HG03039 (cell line): ENCODE measurements at regions not wholly inside any gene's neighbourhood (a gene's known extent, or its start where the extent isn't known, plus 50 kb on each side); places are given as distances from the start of the nearest gene placed in this dataset.
"Not testable (repeated sequence)": the region's sequence is repeated elsewhere in the genome, so short reads cannot be mapped to it uniquely, and the experiment has no call there.

Experiments used
- ATAC-seq: cut with Tn5 transposase; IDR thresholded peaks from one replicate; pipeline ENCODE4 v1.9.1; 2021; ENCODE audit warnings: mild to moderate bottlenecking, moderate library complexity; ENCODE audit not compliant: unreplicated experiment

DNA sequence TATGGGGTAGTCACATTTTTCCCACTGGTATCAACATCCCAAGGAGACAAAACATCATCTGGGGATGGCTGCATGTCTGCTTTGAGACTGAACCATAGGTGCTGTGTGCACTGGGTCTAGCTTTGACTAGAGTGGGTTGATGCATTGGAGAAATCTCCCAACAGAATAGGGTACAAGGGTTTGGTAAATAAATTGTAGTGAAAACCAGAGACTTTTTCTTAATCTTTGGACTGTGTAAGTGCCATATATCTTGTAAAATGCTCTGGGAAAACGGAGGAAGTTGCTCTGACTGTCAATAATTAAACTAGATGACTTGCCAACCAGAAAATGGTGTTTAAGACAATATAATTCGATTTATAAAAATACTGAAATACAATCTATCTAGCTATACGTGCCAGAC, 1064.0 kb upstream of the SLIT2 start:
- no peak for ATAC-seq

DNA sequence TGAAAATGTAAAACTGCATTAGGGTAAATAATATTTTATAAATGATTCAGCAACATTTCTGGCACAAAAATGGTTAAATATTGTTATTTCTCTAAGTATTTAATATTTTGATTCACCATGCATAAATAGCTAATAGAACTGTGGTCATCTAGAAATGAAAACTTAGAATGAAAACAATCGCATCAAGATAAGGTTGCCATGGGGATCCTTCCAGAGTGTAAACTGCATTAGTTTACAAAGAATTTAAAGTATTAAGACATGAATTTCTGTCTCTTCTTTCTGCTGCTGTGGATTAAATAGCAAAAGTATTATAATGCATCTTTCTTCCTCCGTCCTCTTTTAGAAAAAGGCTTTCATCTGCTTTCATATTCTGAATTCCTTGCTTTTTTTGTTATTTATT, 1064.6 kb upstream of the SLIT2 start:
- ATAC-seq, result no peak

DNA sequence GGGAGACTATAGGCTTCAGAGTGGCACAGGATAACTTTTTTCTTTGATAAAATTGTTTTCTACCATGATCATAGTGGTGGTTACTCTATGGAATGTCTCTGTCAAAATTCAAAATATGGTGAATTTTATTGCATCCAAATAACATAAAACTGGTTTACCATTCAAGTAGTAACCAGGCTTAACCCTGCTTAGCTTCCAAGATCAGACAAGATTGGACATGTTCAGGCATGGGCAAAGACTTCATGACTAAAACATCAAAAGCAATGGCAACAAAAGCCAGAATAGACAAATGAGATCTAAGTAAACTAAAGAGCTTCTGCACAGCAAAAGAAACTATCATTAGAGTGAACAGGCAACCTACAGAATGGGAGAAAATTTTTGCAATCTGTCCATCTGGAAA, 1070.1 kb upstream of the SLIT2 start:
- ATAC-seq, result not testable (repeated sequence)

DNA sequence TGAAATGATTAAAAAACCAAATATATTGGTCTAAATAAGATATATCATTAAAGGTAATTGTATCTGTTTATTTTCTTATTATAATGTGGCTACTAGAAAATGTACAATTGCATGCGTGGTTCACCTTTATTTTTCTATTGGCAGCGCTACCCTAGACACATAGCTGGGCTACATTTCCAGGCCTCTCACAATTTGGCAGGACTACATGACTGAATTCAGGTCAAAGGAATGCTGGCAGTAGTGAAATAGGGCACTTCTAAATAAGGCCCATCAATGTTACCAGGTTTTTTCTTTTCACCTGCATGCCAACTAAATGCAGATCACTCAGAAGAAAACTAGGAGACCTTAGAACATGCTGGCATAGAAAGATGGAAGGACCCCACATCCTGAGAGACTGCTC, 1072.9 kb upstream of the SLIT2 start:
- no peak for ATAC-seq

DNA sequence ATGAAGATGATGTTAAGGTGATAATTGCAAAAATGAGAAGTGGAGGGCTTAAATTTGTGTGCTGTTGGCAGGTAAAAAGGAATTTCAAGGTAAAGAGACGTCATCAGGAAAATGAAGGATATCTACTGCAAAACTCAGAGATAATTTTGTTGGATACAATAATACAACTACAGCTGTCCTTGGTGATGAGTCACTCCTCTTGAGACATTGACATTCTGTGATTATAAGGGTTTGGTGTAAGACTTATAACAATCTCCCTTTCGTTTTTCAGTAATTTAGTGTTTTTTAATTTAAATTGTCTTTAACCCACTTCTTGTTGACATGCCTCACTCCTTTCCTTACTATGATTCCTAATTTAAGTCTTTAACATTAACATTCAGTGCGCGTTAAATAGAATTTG, 1074.1 kb upstream of the SLIT2 start:
- no peak for ATAC-seq

DNA sequence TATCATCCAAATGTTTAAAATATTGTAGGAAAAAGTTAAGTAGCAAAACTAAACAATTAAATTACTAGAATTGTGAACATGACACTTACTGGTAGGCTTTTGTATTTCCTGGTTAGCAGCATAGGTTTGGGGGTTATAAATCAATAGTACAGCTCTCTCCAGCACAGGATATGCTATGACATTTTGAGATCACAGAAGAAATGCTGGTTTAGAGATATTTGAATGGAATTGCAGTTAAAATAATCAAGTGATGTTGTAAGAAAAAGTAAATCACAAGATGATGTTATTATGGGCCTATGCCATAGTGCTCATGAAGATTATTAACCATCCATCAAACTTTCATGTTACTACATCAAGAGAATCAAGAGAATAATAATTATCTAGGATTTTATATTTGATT, 1079.9 kb upstream of the SLIT2 start:
- no peak for ATAC-seq

DNA sequence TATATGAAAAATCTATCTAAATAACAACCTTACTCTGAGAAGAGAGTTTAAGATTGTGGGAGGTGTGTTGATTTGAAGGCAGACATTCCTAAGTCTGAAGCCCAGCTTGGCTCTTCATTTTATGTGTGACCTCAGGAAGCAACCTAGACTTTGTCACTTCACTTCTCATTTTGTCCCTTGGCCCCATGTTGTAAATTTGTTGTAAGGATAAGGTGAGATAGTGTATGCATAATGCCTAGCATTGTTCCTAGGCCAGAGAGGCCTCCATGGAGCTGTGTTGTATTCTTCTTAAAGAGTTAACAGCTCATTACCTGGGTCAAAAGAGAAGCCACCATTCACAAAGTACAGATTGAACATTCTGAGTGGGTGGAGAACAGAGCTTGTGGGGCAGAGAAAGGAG, 1084.4 kb upstream of the SLIT2 start:
- ATAC-seq, result no peak

DNA sequence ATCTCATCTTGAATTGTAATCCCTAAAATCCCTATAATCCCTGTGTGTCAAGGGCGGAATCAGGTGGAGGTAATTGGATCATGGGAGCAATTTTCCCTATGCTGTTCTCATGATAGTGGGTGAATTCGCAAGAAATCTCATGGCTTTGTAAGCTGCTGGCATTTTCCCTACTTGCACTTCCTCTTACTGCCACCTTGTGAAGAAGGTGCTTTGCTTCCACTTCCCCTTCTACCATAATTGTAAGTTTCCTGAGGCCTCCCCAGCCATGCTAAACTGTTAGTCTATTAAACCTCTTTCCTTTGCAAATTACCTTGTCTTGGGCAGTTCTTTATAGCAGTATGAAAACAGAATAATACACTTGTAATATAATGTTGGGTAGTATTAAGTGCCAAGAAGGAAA, 1087.4 kb upstream of the SLIT2 start:
- no peak for ATAC-seq

DNA sequence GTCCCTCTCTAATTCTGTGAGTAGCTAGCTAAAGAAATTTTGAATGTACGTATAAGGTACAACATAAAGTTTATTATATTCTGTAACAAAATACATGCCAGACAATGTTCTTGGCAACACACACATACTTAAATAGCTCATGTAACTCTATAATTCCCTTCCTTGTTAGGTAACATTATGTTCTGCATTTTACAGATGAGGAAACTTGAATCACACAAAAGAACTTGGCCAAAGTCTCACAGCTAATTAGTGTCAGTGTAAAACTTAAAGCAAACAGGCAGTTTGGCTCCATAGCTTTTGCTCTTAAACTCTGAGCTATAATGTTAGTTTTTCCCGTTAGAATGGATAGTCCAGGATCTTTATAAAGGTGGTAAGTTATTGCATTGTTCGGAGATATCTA, 1091.8 kb upstream of the SLIT2 start:
- no peak for ATAC-seq

DNA sequence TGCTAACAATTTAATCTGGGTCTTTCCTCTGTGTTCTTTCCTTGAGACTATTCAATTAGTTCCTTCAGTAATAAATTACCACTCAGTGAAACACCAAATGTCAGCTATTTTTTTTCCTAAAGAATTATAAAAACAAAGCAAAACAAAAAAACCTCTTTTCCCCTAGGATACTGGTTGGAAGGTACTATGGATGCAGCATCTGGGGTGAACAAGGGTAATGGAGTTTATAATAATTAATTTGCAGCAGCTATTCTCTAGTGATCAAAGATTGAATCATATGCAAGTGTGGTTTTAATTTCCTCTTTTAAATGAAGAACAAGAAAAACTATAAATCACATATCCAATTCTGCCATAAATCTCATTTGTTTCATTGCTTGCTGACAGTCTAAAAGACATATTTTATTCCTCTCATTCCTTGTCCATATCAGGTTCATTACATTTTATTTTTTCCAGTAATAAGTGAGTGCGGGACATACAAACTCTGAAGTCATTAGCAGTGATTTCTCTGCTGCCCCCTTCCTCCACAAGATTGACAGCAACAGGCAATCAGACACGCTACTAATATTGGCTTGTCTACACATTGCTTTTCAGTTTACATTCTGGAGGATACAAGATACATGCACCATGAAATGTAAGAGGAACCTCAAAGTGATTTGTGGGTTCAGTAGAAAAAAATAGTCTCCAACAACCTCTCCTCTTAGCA, 1093.4 kb upstream of the SLIT2 start:
- ATAC-seq, result no peak

DNA sequence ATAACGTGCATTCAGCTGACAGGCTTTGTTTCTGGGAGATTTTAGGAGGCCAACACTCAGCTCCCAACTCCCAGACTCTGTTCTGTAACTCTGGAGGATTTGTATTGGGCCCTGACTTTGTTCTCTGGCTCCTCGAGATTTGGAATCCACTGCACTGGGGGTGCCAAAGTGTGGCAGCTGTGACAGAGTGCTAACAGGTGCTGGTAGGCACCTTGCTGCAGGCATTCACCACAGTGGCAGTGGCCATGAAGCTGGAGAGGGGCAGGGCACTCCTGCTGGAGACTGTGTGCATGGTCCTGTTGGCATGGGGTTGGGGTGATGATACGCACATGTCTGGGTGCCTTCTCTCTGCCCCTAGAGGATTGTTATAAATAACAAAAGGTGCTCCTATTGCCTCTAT, 1094.9 kb upstream of the SLIT2 start:
- no peak for ATAC-seq

DNA sequence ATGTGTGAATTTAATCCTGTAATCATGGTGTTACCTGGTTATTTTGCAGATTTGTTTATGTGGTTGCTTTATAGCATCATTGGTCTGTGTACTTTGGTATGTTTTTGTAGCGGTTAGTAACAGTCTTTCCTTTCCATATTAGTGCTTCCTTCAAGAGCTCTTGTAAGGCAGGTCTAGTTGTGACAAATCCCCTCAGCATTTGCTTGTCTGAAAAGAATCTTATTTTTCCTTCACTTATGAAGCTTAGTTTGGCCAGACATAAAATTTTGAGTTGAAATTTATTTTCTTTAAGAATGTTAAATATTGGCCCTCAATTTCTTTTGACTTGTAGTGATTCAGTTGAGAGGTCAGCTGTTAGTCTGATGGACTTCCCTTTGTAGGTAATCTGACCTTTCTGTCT, 1096.1 kb upstream of the SLIT2 start:
- no peak for ATAC-seq

DNA sequence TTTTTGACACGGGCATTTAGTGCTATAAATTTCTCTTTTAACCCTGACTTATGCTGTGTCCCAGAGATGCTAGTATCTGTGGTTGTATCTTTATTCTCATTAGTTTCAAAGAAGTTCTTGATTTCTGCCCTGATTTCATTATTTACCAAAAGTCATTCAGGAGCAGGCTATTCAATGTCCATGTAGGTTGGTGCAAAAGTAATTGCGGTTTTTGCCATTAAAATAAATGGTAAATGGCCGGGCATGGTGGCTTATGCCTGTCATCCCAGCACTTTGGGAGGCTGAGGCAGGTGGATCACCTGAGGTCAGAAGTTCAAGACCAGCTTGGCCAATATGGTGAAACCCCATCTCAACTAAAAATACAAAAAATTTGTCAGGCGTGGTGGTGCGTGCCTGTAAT, 1097.4 kb upstream of the SLIT2 start:
- not testable (repeated sequence) for ATAC-seq

DNA sequence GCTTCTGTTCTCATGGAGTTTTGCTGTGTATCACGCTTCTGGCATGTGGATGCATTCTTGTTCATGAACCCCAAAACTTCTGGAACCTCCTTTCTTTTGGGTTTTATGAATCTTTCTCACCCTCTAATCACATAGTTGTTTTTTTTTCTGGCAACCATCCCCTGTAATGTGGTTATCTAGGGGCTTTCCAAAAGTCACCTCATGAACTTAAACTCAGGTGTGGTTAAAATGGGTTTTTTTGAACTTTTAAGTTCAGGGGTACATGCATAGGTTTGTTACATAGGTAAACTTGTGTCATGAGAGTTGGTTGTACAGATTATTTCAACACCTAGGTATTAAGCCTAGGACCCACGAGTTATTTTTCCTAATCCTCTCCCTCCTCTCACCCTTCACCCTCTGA, 1099.4 kb upstream of the SLIT2 start:
- ATAC-seq, result no peak

DNA sequence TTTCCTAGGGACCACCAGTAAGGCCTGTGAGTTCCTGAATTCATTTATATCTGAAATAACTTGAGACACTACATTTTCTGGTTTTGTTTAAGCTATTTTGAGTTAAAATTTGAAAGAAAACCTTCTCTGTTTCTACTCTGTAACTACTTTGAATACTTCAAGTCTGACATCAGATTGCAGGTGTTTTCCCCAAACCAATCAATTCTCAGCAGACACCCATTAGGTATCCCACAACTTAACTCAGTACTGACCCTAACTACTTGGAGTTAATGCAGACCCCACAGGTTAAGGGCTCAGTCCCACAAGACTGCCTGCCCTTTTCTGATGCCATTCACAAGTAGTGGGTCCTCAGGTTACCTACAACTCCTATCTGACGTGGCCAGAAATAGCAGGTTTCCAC, 1100.0 kb upstream of the SLIT2 start:
- ATAC-seq, result no peak

DNA sequence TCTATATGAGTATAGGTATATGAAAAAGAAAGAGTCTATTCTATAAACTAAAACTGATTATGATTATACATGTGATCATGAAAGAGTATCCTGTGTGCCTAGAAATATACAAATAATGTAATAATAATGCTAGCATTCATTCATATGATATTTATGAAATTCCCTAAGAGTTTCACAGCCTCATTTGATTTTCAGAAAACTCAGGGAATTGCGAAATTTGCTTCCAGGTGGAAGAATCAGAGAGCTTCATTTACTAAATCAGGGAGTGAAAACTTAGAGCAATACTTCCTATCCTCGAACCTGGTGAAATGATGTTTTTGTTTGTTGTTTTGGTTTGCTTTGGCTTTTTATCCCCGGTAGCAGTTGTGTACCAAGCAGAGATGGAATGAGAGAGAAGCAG, 1105.7 kb upstream of the SLIT2 start:
- no peak for ATAC-seq

DNA sequence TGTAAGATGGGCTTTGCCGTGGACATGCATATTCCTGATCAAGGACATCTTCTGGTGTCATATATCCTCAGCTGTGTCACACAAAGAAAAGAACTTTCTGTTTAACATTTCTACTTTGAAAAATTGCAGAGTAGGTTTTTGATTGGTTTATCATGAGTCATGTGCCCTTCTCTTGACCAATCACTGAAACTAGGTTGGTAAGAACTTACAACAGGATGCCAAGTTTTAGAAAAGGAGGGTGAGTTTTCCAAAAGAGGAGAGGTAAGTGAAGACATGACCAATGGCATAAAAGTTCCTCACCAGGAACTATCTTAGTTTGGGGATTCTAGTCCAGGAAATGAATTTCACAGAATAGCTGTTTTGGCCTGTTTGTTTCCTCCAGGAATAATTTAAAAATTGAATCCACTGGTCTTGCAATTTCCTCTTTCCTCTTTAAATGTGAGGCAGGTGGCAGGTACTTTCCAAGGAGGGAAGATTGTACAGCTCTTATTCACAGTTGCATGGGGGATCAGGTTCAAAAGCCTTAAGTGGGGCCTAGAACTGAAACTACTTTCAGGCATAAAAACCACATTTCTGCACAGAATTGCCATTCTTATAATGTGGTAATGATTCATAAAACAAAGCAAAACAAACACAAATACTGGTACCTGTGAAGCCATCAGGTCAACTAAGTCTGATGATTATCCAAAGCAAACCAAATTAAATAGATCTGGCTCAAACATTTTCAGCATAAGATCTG, 1114.5 kb upstream of the LCORL start:
- ATAC-seq, result no peak

DNA sequence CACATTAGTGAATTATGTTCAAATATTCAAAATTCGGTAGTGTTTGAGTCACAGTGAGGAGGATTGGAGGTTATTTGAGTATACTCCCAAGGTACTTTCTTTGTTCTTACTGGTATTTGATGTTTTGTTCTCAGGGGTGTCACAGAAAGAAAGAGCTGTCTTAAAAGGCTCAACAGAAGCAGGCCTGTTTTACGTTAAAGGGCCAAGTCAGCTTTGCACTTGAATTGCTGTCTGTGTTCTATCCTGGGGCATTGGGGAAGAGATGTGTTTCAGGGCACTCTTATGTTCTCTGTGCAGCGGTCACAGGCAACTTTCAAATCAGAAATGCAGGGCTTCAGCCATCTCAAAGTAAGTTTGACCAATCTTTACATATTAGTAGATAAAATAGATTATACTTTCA, 1113.1 kb upstream of the LCORL start:
- no peak for ATAC-seq

DNA sequence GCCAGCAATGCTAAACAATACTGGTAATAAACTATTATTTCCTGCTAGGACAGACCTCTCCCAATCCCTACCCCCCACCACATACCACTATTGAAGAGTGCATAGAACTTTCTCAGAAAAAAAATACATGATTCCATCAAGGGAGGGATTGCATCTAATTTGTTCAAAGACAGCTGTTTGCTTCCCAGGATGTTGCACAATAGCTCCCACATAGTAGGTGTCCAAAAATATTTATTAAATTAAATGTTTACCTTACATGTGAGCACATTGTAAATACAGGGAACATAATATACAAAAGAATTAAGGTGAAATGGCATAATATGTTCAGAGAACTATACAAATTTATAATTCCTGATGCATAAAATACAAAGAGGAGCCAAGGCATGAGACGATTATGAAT, 1111.8 kb upstream of the LCORL start:
- no peak for ATAC-seq

DNA sequence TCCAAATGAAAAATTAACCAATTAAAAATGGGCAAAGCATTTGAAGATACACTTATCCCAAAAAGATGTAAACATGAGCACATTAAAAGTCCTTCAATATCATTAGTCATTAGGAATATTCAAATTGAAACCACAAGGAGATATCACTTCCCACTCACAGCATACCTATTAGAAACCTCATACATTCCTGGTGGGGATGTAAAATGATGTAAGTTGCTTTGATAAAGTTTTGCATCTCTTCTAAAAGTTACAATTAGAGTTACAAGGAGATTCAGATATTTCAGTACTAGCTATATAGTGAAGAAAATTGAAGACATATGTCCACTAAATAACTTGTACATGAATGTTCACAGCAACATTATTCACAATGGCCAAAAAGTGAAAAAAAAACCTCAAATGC, 1109.3 kb upstream of the LCORL start:
- no peak for ATAC-seq

DNA sequence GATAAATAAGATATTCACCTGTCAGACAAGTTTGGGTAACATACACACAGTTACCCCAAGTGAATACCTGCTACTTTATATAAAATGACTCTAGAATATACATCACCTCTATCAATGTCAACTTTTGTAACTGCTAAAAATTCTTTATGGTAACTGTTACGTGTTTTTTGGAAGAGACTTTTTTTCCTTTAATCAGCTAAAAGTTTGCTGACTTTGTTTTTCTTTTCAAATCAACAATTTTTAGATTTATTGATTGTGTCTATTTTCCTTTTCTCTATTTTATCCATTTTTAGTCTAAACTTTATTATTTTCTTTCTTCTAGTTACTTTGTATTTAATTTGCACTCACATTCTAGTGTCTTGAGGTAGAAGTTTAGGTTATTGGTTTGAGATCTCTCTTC, 1106.6 kb upstream of the LCORL start:
- no peak for ATAC-seq

DNA sequence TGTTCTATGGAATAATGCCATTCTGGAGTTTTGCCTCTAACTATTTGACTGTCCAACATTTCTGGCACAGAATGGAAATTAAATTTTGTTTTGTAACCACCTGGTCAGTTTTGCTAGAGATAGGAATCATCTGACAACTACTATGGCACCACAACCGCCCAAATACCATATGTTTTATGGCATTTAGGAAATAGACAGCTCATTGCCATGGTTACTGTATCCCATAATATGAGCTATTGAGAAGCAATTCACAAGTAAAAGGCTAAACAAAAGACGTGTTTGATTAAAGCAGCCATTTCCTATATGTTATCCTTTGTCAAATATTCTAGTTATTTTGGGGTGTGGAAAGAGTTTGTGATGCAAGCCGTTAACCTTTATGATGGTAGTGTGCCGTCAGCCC, 1105.3 kb upstream of the LCORL start:
- no peak for ATAC-seq

DNA sequence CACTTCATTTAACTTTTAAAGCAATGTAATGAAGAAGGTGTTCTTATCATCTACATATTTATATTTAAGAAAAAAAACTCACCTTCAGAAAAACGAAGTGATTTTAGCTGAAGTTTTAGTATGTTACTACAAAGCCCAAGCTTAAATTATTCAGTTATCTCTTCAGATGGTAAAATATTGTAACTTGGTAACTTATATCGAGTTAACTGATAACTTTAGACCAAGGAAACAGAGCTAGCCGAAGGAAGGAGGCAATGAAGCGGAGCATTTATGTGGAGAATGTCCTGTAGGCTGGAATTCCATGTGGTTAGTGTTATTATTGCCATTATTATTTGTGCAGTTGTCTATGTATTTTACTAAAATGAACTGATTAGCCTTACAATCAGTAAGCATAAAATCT, 1102.1 kb upstream of the LCORL start:
- no peak for ATAC-seq
